AG10803 (cell line): ENCODE measurements at regions not wholly inside any gene's neighbourhood (a gene's known extent, or its start where the extent isn't known, plus 50 kb on each side); places are given as distances from the start of the nearest gene placed in this dataset.
A peak's percentile ranks its signal among the peaks of the same experiment; 100 is the strongest.

Experiments used
- DNase-seq: peaks from one replicate; pipeline ENCODE4 v3.0.0; 2010; ENCODE audit warnings: low read depth
- H3K4me3 ChIP-seq: 2 replicates; pipeline ENCODE4 v1.5.1; 2011; ENCODE audit warnings: mild to moderate bottlenecking, low read length, control low read depth
- TF ChIP-seq, protein P1 (sequence below): conservative IDR thresholded peaks from 2 replicates; pipeline ENCODE4 v1.5.1; 2011; ENCODE audit warnings: mild to moderate bottlenecking, low read length, control low read depth, inconsistent platforms

DNA sequence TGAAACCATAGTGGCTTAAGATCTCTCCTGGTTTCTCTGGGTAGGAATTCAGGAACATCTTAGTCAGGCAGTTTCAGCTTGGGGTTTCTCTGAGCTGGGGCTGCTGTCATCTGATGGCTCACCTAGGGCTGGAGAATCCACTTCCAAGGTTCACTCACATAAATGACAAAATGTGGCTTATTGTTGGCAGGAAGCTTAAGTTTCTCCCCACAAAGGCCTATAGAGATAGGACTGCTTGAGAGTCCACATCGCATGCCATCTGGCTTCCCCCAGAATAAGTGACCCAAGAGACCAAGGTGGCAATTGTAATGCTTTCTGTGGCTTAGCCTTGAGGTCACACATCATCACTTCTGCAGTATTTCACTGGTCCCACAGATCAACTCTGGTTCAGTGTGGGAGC, 131.4 kb downstream of the EDN1 start:
- no peak overlapping the region for H3K4me3 ChIP-seq
- TF ChIP-seq, protein P1, sequence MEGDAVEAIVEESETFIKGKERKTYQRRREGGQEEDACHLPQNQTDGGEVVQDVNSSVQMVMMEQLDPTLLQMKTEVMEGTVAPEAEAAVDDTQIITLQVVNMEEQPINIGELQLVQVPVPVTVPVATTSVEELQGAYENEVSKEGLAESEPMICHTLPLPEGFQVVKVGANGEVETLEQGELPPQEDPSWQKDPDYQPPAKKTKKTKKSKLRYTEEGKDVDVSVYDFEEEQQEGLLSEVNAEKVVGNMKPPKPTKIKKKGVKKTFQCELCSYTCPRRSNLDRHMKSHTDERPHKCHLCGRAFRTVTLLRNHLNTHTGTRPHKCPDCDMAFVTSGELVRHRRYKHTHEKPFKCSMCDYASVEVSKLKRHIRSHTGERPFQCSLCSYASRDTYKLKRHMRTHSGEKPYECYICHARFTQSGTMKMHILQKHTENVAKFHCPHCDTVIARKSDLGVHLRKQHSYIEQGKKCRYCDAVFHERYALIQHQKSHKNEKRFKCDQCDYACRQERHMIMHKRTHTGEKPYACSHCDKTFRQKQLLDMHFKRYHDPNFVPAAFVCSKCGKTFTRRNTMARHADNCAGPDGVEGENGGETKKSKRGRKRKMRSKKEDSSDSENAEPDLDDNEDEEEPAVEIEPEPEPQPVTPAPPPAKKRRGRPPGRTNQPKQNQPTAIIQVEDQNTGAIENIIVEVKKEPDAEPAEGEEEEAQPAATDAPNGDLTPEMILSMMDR, result no peak
- no peak for DNase-seq

DNA sequence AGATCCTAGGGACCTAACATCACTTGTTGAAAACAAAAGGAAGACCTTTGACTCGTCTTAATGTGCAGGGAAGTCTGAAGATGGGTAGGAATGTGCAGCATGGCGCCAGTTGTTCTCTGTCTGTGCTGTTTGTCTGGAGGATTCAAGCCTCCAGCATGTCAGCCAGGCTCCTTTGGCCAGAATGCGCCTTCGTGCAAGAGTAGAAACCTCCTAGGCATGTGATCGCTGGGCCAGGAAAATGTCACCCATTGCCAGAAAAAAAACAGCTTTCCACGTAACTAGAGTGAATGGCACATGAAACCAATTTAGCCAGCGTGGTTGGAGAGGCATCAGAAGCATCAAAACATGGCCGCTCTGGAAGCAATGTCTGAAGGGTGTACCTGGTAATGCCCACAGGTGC, 132.7 kb downstream of the EDN1 start:
- peak; percentile 72 for DNase-seq
- no peak overlapping the region for H3K4me3 ChIP-seq
- TF ChIP-seq, protein P1, result no peak

DNA sequence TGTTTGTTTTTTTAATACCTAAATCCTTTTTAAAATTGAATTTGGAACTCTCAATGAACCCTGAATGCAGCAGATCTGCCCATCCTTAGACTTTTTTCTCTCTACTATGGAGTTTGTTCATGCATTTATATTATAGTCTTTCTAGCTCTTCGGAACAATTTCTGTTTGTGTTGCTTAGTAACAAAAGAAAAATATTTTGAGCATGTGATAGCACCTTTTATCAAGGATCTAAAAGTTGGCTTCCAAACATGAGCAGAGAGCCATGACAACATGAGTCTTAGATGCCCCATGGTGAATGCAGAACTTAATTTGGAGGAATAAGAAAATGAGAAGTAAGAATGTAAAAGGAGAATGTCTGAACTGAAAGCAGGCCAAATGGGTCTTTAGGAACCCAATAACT, 133.7 kb downstream of the EDN1 start:
- TF ChIP-seq, protein P1, result no peak
- H3K4me3 ChIP-seq, result no peak overlapping the region
- DNase-seq, result no peak

DNA sequence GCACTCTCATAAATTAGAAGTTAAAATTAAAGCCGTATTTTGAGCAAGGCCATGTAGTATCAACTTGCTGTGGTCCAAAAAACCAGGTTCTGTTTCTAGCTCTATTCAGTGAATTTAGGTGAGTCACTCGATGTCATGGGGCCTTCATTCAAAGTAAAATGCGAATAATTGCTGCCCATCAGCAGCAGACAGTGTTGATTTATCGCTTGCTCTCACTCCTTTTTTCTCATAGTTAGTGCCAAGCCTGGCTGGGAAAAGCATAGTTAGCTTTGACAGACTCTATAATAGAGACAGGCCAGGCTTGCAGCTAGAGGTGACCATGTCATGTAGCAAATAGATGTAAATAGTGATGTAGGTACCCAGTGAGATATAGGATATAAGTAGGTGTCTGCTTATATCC, 136.0 kb downstream of the EDN1 start:
- TF ChIP-seq, protein P1, result no peak
- H3K4me3 ChIP-seq, result no peak overlapping the region
- DNase-seq, result no peak

DNA sequence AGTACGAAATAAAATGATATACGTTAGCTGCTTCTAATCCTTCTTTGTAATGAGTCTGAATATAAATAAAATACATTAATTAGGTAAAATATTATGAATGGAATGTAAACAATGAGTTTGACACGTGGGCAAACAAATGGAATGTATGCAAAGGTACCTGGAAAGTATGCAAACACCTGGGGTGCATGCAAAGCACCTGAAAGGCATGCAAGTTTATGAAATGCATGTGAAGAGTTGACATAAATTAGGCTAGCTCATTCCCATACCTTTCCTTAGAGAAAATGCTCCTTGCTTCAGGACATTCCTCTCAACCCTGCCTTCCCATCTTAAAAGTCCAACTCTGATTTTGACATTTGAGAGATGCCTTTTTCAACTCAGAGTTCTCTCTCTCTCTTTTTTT, 140.9 kb downstream of the EDN1 start:
- TF ChIP-seq, protein P1, result no peak
- no peak for DNase-seq
- H3K4me3 ChIP-seq, result no peak overlapping the region

DNA sequence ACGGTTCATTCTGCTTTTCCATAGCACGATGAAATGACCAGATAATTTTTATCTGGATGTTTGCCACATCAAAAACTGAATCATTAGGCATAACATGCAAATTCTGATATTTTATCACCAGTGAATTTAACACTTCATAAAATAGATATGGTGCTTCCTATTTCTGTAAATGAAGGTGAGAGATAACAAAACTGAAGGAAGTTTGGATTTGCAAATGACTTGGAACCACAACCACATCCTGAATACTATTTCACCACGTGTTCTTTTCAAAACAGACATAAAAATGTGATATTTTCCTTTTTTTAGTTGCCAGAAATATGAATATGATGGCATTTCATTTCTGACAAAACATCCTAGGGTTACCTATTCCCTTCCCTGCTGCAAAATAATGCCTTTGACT, 146.1 kb downstream of the EDN1 start:
- no peak overlapping the region for H3K4me3 ChIP-seq
- no peak for DNase-seq
- TF ChIP-seq, protein P1, result no peak

DNA sequence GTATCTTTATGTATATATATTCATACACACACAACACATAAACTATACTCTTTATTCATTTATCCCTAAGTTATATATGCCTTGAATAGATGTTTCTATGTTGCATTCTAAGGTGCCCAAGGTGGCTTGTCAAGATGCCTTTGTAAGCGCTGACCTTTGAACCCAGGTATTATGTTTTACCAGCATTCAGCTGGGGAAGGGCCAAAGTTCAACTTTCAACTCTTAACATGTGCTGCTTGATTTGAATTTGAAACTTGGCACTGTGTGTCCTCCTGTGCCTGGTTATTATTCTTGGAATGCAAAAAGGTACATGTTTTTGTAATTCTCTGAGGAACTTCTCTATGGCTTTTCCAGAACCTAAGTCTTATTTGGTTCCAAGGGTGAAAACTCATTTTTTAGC, 146.5 kb downstream of the EDN1 start:
- no peak for DNase-seq
- TF ChIP-seq, protein P1, result no peak
- H3K4me3 ChIP-seq, result no peak overlapping the region
